ENCODE measurements at regions not wholly inside any gene's neighbourhood (a gene's known extent, or its start where the extent isn't known, plus 50 kb on each side); places are given as distances from the start of the nearest gene placed in this dataset.

- DNase-seq (ENCODE audit: low read depth): no peak
- in situ Hi-C loops (cut with HindIII; ENCODE audit: low pct_unique_long_range_greater_than_20kb, low sequenced_read_pairs): no loop called here
Measured at GRCh38 chr16:17852977-17853702, 382.4 kb upstream of the XYLT1 start.

GRCh38 chr16:17850581-17851250, 380.0 kb upstream of the XYLT1 start:
- in situ Hi-C loops (cut with HindIII; ENCODE audit: low pct_unique_long_range_greater_than_20kb, low sequenced_read_pairs): no loop called here
- no peak for DNase-seq (ENCODE audit: low read depth)

- in situ Hi-C loops (cut with HindIII; ENCODE audit: low pct_unique_long_range_greater_than_20kb, low sequenced_read_pairs): no loop called here
- DNase-seq (ENCODE audit: low read depth): no peak
Measured at GRCh38 chr16:17847234-17847795, 376.6 kb upstream of the XYLT1 start.

GRCh38 chr16:17846030-17846429, 375.3 kb upstream of the XYLT1 start:
- in situ Hi-C loops (cut with HindIII; ENCODE audit: low pct_unique_long_range_greater_than_20kb, low sequenced_read_pairs): no loop called here
- DNase-seq (ENCODE audit: low read depth): no peak

- DNase-seq (ENCODE audit: low read depth): no peak
- in situ Hi-C loops (cut with HindIII; ENCODE audit: low pct_unique_long_range_greater_than_20kb, low sequenced_read_pairs): no loop called here
Measured at GRCh38 chr16:17845031-17845430, 374.3 kb upstream of the XYLT1 start.

GRCh38 chr16:17843905-17844304, 373.1 kb upstream of the XYLT1 start:
- in situ Hi-C loops (cut with HindIII; ENCODE audit: low pct_unique_long_range_greater_than_20kb, low sequenced_read_pairs): no loop called here
- DNase-seq (ENCODE audit: low read depth): no peak

- DNase-seq (ENCODE audit: low read depth): no peak
- in situ Hi-C loops (cut with HindIII; ENCODE audit: low pct_unique_long_range_greater_than_20kb, low sequenced_read_pairs): no loop called here
Measured at GRCh38 chr16:17839907-17840306, 369.1 kb upstream of the XYLT1 start.

GRCh38 chr16:17839272-17839671, 368.5 kb upstream of the XYLT1 start:
- DNase-seq (ENCODE audit: low read depth): no peak
- in situ Hi-C loops (cut with HindIII; ENCODE audit: low pct_unique_long_range_greater_than_20kb, low sequenced_read_pairs): no loop called here

GRCh38 chr16:17836868-17837602, 366.3 kb upstream of the XYLT1 start:
- in situ Hi-C loops (cut with HindIII; ENCODE audit: low pct_unique_long_range_greater_than_20kb, low sequenced_read_pairs): no loop called here

GRCh38 chr16:17835118-17835876, 364.5 kb upstream of the XYLT1 start:
- no peak for DNase-seq (ENCODE audit: low read depth)
- in situ Hi-C loops (cut with HindIII; ENCODE audit: low pct_unique_long_range_greater_than_20kb, low sequenced_read_pairs): no loop called here

More at GRCh38 chr16:17836868-17837602, 366.3 kb upstream of the XYLT1 start:
- DNase-seq (ENCODE audit: low read depth): peak; percentile 12

GRCh38 chr16:17832738-17833137, 362.0 kb upstream of the XYLT1 start:
- DNase-seq (ENCODE audit: low read depth): no peak
- in situ Hi-C loops (cut with HindIII; ENCODE audit: low pct_unique_long_range_greater_than_20kb, low sequenced_read_pairs): no loop called here

GRCh38 chr16:17831330-17831729, 360.6 kb upstream of the XYLT1 start:
- DNase-seq (ENCODE audit: low read depth): no peak
- in situ Hi-C loops (cut with HindIII; ENCODE audit: low pct_unique_long_range_greater_than_20kb, low sequenced_read_pairs): no loop called here

GRCh38 chr16:17830651-17831050, 359.9 kb upstream of the XYLT1 start:
- no peak for DNase-seq (ENCODE audit: low read depth)
- in situ Hi-C loops (cut with HindIII; ENCODE audit: low pct_unique_long_range_greater_than_20kb, low sequenced_read_pairs): no loop called here

GRCh38 chr16:17829811-17830210, 359.1 kb upstream of the XYLT1 start:
- DNase-seq (ENCODE audit: low read depth): no peak
- in situ Hi-C loops (cut with HindIII; ENCODE audit: low pct_unique_long_range_greater_than_20kb, low sequenced_read_pairs): no loop called here

- DNase-seq (ENCODE audit: low read depth): peak; percentile 14
- in situ Hi-C loops (cut with HindIII; ENCODE audit: low pct_unique_long_range_greater_than_20kb, low sequenced_read_pairs): no loop called here
Measured at GRCh38 chr16:17828012-17828411, 357.3 kb upstream of the XYLT1 start.

- in situ Hi-C loops (cut with HindIII; ENCODE audit: low pct_unique_long_range_greater_than_20kb, low sequenced_read_pairs): no loop called here
Measured at GRCh38 chr16:17827313-17827712, 356.6 kb upstream of the XYLT1 start.

GRCh38 chr16:17817943-17818342, 347.2 kb upstream of the XYLT1 start:
- in situ Hi-C loops (cut with HindIII; ENCODE audit: low pct_unique_long_range_greater_than_20kb, low sequenced_read_pairs): no loop called here

More at GRCh38 chr16:17827313-17827712, 356.6 kb upstream of the XYLT1 start:
- DNase-seq (ENCODE audit: low read depth): no peak

GRCh38 chr16:17817260-17817659, 346.5 kb upstream of the XYLT1 start:
- no peak for DNase-seq (ENCODE audit: low read depth)
- in situ Hi-C loops (cut with HindIII; ENCODE audit: low pct_unique_long_range_greater_than_20kb, low sequenced_read_pairs): no loop called here

More at GRCh38 chr16:17817943-17818342, 347.2 kb upstream of the XYLT1 start:
- no peak for DNase-seq (ENCODE audit: low read depth)

All from Caki2 (cell line).